ENCODE measurements at regions not wholly inside any gene's neighbourhood (a gene's known extent, or its start where the extent isn't known, plus 50 kb on each side); places are given as distances from the start of the nearest gene placed in this dataset.

- Histone ChIP-seq H3K36me3 (ENCODE audit: control insufficient read depth, insufficient read depth, low read length) (no peaks in the 10 kb centered on the region), H3K27me3 (ENCODE audit: control insufficient read depth, insufficient read depth, low read length) (no peaks in the 10 kb centered on the region), H3K9me3 (ENCODE audit: control insufficient read depth in 2 of 2, low read length in 2 of 2) (no peaks in the 10 kb centered on the region), H3K4me1 (ENCODE audit: control insufficient read depth, insufficient read depth, low read length, poor library complexity, severe bottlenecking) (no peaks in the 10 kb centered on the region), H3K4me3 (ENCODE audit: low read depth, low read length) (no peak overlapping the region), H3K27ac (ENCODE audit: insufficient read depth, low read length, poor library complexity, severe bottlenecking) (no peak overlapping the region)
- Mint-ChIP-seq H3K36me3 (no peaks in the 10 kb centered on the region), H3K9me3 (peaks cover 0 to 8% (median 1%) of the 10 kb centered on the region in 7 donors), H3K27ac (no peak overlapping the region), H3K27me3 (no peaks in the 10 kb centered on the region), H3K4me3 (no peak overlapping the region), H3K4me1 (no peaks in the 10 kb centered on the region)
- no peak for ATAC-seq (ENCODE audit: low read depth in 2 of 2)
- no peak for DNase-seq
Measured at GRCh38 chr1:103266036-103266435, 157.7 kb upstream of the COL11A1 start.

- Histone ChIP-seq H3K27me3 (ENCODE audit: control insufficient read depth, insufficient read depth, low read length) (no peaks in the 10 kb centered on the region), H3K4me1 (ENCODE audit: control insufficient read depth, insufficient read depth, low read length, poor library complexity, severe bottlenecking) (no peaks in the 10 kb centered on the region), H3K36me3 (ENCODE audit: control insufficient read depth, insufficient read depth, low read length) (no peaks in the 10 kb centered on the region), H3K4me3 (ENCODE audit: low read depth, low read length) (no peak overlapping the region), H3K9me3 (ENCODE audit: control insufficient read depth in 2 of 2, low read length in 2 of 2) (no peaks in the 10 kb centered on the region), H3K27ac (ENCODE audit: insufficient read depth, low read length, poor library complexity, severe bottlenecking) (no peak overlapping the region)
- DNase-seq (no peak), ATAC-seq (ENCODE audit: low read depth in 2 of 2) (no peak)
- Mint-ChIP-seq H3K27ac (no peak overlapping the region), H3K4me1 (no peaks in the 10 kb centered on the region), H3K27me3 (no peaks in the 10 kb centered on the region), H3K4me3 (no peak overlapping the region), H3K36me3 (no peaks in the 10 kb centered on the region), H3K9me3 (peaks cover 0 to 8% (median 0%) of the 10 kb centered on the region in 7 donors)
Measured at GRCh38 chr1:103265551-103265950, 157.2 kb upstream of the COL11A1 start.

GRCh38 chr1:103259982-103260381 is 151.7 kb upstream of the COL11A1 start:
- H3K9me3 ChIP-seq (ENCODE audit: control insufficient read depth in 2 of 2, low read length in 2 of 2): no peaks in the 10 kb centered on the region
- no peak overlapping the region for H3K27ac ChIP-seq (ENCODE audit: insufficient read depth, low read length, poor library complexity, severe bottlenecking)
- Mint-ChIP-seq H3K4me3 (no peak overlapping the region), H3K4me1 (no peaks in the 10 kb centered on the region), H3K27ac (no peak overlapping the region), H3K9me3 (peaks cover 0 to 3% (median 0%) of the 10 kb centered on the region in 7 donors), H3K27me3 (no peaks in the 10 kb centered on the region), H3K36me3 (no peaks in the 10 kb centered on the region)
- no peak for DNase-seq
- no peaks in the 10 kb centered on the region for H3K27me3 ChIP-seq (ENCODE audit: control insufficient read depth, insufficient read depth, low read length)
- no peak for ATAC-seq (ENCODE audit: low read depth in 2 of 2)
- H3K4me1 ChIP-seq (ENCODE audit: control insufficient read depth, insufficient read depth, low read length, poor library complexity, severe bottlenecking): no peaks in the 10 kb centered on the region
- H3K4me3 ChIP-seq (ENCODE audit: low read depth, low read length): no peak overlapping the region
- no peaks in the 10 kb centered on the region for H3K36me3 ChIP-seq (ENCODE audit: control insufficient read depth, insufficient read depth, low read length)

GRCh38 chr1:103256490-103256889 is 148.2 kb upstream of the COL11A1 start:
- no peak for DNase-seq
- H3K9me3 ChIP-seq (ENCODE audit: control insufficient read depth in 2 of 2, low read length in 2 of 2): no peaks in the 10 kb centered on the region
- Mint-ChIP-seq H3K27me3 (no peaks in the 10 kb centered on the region), H3K9me3 (peaks cover 0 to 4% (median 0%) of the 10 kb centered on the region in 7 donors), H3K27ac (no peak overlapping the region), H3K36me3 (no peaks in the 10 kb centered on the region), H3K4me1 (no peaks in the 10 kb centered on the region), H3K4me3 (no peak overlapping the region)
- H3K27me3 ChIP-seq (ENCODE audit: control insufficient read depth, insufficient read depth, low read length): no peaks in the 10 kb centered on the region
- H3K27ac ChIP-seq (ENCODE audit: insufficient read depth, low read length, poor library complexity, severe bottlenecking): no peak overlapping the region
- no peaks in the 10 kb centered on the region for H3K36me3 ChIP-seq (ENCODE audit: control insufficient read depth, insufficient read depth, low read length)
- no peak overlapping the region for H3K4me3 ChIP-seq (ENCODE audit: low read depth, low read length)
- no peaks in the 10 kb centered on the region for H3K4me1 ChIP-seq (ENCODE audit: control insufficient read depth, insufficient read depth, low read length, poor library complexity, severe bottlenecking)
- ATAC-seq (ENCODE audit: low read depth in 2 of 2): no peak

- Mint-ChIP-seq H3K4me1 (no peaks in the 10 kb centered on the region), H3K36me3 (no peaks in the 10 kb centered on the region), H3K9me3 (peaks cover 0 to 5% (median 2%) of the 10 kb centered on the region in 7 donors), H3K27ac (no peak overlapping the region), H3K4me3 (no peak overlapping the region), H3K27me3 (no peaks in the 10 kb centered on the region)
- no peak for DNase-seq
- H3K27me3 ChIP-seq (ENCODE audit: control insufficient read depth, insufficient read depth, low read length): no peaks in the 10 kb centered on the region
- no peaks in the 10 kb centered on the region for H3K9me3 ChIP-seq (ENCODE audit: control insufficient read depth in 2 of 2, low read length in 2 of 2)
- no peak for ATAC-seq (ENCODE audit: low read depth in 2 of 2)
- H3K4me3 ChIP-seq (ENCODE audit: low read depth, low read length): no peak overlapping the region
- no peaks in the 10 kb centered on the region for H3K36me3 ChIP-seq (ENCODE audit: control insufficient read depth, insufficient read depth, low read length)
- H3K4me1 ChIP-seq (ENCODE audit: control insufficient read depth, insufficient read depth, low read length, poor library complexity, severe bottlenecking): no peaks in the 10 kb centered on the region
- H3K27ac ChIP-seq (ENCODE audit: insufficient read depth, low read length, poor library complexity, severe bottlenecking): no peak overlapping the region
Measured at GRCh38 chr1:103254691-103255090, 146.4 kb upstream of the COL11A1 start.

GRCh38 chr1:103250441-103250861 is 142.1 kb upstream of the COL11A1 start:
- ATAC-seq (ENCODE audit: low read depth in 2 of 2) (no peak), DNase-seq (no peak)
- peak overlapping the region in 1 of 4 donors; percentile 62 for H3K4me3 Mint-ChIP-seq
- H3K36me3 Mint-ChIP-seq: no peaks in the 10 kb centered on the region
- H3K27ac ChIP-seq (ENCODE audit: insufficient read depth, low read length, poor library complexity, severe bottlenecking): no peak overlapping the region
- H3K4me1 Mint-ChIP-seq: no peaks in the 10 kb centered on the region
- no peaks in the 10 kb centered on the region for H3K9me3 ChIP-seq (ENCODE audit: control insufficient read depth in 2 of 2, low read length in 2 of 2)
- peaks cover 0 to 3% (median 2%) of the 10 kb centered on the region in 7 donors for H3K9me3 Mint-ChIP-seq
- H3K27me3 ChIP-seq (ENCODE audit: control insufficient read depth, insufficient read depth, low read length): no peaks in the 10 kb centered on the region
- no peak overlapping the region for H3K4me3 ChIP-seq (ENCODE audit: low read depth, low read length)
- no peaks in the 10 kb centered on the region for H3K4me1 ChIP-seq (ENCODE audit: control insufficient read depth, insufficient read depth, low read length, poor library complexity, severe bottlenecking)
- H3K27me3 Mint-ChIP-seq: no peaks in the 10 kb centered on the region
- H3K27ac Mint-ChIP-seq: no peak overlapping the region
- no peaks in the 10 kb centered on the region for H3K36me3 ChIP-seq (ENCODE audit: control insufficient read depth, insufficient read depth, low read length)

- H3K27me3 ChIP-seq (ENCODE audit: control insufficient read depth, insufficient read depth, low read length): no peaks in the 10 kb centered on the region
- H3K36me3 Mint-ChIP-seq: no peaks in the 10 kb centered on the region
- peaks cover 0 to 7% (median 2%) of the 10 kb centered on the region in 7 donors for H3K9me3 Mint-ChIP-seq
- no peaks in the 10 kb centered on the region for H3K9me3 ChIP-seq (ENCODE audit: control insufficient read depth in 2 of 2, low read length in 2 of 2)
- no peaks in the 10 kb centered on the region for H3K4me1 Mint-ChIP-seq
- no peak overlapping the region for H3K27ac Mint-ChIP-seq
- H3K4me3 Mint-ChIP-seq: no peak overlapping the region
- H3K27me3 Mint-ChIP-seq: no peaks in the 10 kb centered on the region
- no peak for ATAC-seq (ENCODE audit: low read depth in 2 of 2)
- H3K4me1 ChIP-seq (ENCODE audit: control insufficient read depth, insufficient read depth, low read length, poor library complexity, severe bottlenecking): no peaks in the 10 kb centered on the region
- no peaks in the 10 kb centered on the region for H3K36me3 ChIP-seq (ENCODE audit: control insufficient read depth, insufficient read depth, low read length)
- H3K27ac ChIP-seq (ENCODE audit: insufficient read depth, low read length, poor library complexity, severe bottlenecking): no peak overlapping the region
- no peak overlapping the region for H3K4me3 ChIP-seq (ENCODE audit: low read depth, low read length)
- no peak for DNase-seq
Measured at GRCh38 chr1:103248417-103249102, 140.2 kb upstream of the COL11A1 start.

GRCh38 chr1:103247517-103247916 is 139.2 kb upstream of the COL11A1 start:
- no peak overlapping the region for H3K4me3 ChIP-seq (ENCODE audit: low read depth, low read length)
- H3K36me3 Mint-ChIP-seq: no peaks in the 10 kb centered on the region
- H3K4me1 Mint-ChIP-seq: no peaks in the 10 kb centered on the region
- ATAC-seq (ENCODE audit: low read depth in 2 of 2): no peak
- H3K9me3 Mint-ChIP-seq: peaks cover 0 to 7% (median 2%) of the 10 kb centered on the region in 7 donors
- H3K4me3 Mint-ChIP-seq: no peak overlapping the region
- no peak overlapping the region for H3K27ac ChIP-seq (ENCODE audit: insufficient read depth, low read length, poor library complexity, severe bottlenecking)
- no peaks in the 10 kb centered on the region for H3K9me3 ChIP-seq (ENCODE audit: control insufficient read depth in 2 of 2, low read length in 2 of 2)
- H3K4me1 ChIP-seq (ENCODE audit: control insufficient read depth, insufficient read depth, low read length, poor library complexity, severe bottlenecking): no peaks in the 10 kb centered on the region
- H3K27me3 ChIP-seq (ENCODE audit: control insufficient read depth, insufficient read depth, low read length): no peaks in the 10 kb centered on the region
- H3K27me3 Mint-ChIP-seq: no peaks in the 10 kb centered on the region
- DNase-seq: no peak
- H3K27ac Mint-ChIP-seq: no peak overlapping the region
- no peaks in the 10 kb centered on the region for H3K36me3 ChIP-seq (ENCODE audit: control insufficient read depth, insufficient read depth, low read length)

Data from CD4-positive, CD25-positive, alpha-beta regulatory T cell (primary cell).